Dermis microvascular lymphatic vessel endothelial cell (primary cell): ENCODE measurements at regions not wholly inside any gene's neighbourhood (a gene's known extent, or its start where the extent isn't known, plus 50 kb on each side); places are given as distances from the start of the nearest gene placed in this dataset.
"Not testable (repeated sequence)": the region's sequence is repeated elsewhere in the genome, so short reads cannot be mapped to it uniquely, and the experiment has no call there.

Source experiments
- DNase-seq, 2 donors: peaks; one replicate each; pipeline versions ENCODE4 v3.0.0 to v3.0.0-alpha.2; 2010; ENCODE audit warnings: low read depth in 2 of 2

DNA sequence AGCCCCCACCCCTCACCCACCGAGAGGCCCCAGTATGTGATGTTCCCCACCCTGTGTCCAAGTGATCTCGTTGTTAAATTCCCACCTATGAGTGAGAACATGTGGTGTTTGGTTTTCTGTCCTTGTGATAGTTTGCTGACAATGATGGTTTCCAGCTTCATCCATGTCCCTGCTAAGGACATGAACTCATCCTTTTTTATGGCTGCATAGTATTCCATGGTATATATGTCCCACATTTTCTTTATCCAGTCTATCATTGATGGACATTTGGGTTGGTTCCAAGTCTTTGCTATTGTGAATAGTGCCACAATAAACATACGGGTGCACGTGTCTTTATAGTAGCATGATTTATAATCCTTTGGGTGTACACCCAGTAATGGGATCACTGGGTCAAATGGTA, 79.2 kb downstream of the PXDC1 start:
- not testable (repeated sequence) for DNase-seq

GRCh38 chr6:3671382-3671781, 80.1 kb downstream of the PXDC1 start:
- no peak for DNase-seq

DNA sequence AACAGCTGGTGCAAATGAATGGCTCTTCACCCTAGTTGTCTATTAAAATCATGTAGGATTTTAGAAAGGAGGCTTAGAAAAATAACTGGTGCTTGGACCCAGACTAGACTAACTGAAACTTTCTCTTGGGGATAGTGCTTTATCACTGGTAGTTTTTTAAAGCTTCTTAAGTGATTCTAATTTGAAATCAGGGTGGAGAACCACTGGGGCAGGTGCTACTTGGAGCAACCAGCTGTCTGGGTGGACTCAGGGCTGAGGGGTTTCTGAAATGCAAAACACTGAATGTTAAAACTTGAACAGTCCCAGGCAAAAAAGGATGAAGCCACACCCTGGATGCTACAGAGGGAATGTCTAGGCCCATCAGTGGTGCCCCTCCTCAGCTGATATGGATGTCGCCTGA, 81.2 kb downstream of the PXDC1 start:
- no peak for DNase-seq

DNA sequence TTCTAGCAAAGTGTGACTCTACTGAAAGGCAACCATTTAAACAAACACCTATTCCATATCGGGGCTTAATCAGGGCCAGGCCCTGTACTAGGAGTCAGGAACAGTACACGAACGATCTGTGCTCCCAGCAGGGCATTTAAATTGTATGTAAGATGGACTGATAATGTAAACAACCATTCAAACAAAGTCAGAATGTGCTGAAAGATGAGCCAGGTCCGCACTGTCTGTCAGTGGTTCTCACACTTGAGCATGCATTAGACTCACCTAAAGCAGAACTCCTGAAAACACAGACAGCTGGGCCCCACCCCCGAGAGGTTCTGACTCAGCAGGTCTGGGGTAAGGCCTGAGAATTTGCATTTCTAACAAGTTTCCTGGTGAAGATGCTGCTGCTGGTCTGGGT, 81.6 kb downstream of the PXDC1 start:
- DNase-seq, result no peak

DNA sequence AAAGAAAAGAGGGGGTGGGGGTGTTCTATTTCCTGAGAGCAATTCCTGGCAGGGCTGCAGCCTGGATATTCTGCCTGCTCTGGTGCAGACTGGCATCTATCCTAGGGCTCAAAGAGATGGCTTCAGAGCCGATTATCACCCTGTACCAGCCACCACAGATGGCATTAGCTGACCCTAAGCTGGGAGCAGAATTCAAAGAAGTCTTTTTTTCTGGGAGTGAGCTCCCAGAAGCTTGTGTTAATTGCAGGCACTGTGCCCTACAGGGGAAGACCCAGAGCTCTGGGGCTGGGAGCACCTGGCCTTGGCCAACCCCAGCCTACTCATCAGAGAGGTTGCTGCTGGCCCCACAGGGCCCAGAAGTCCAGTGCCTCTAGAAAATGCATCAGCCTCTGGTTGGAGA, 85.9 kb downstream of the PXDC1 start:
- DNase-seq, result no peak

DNA sequence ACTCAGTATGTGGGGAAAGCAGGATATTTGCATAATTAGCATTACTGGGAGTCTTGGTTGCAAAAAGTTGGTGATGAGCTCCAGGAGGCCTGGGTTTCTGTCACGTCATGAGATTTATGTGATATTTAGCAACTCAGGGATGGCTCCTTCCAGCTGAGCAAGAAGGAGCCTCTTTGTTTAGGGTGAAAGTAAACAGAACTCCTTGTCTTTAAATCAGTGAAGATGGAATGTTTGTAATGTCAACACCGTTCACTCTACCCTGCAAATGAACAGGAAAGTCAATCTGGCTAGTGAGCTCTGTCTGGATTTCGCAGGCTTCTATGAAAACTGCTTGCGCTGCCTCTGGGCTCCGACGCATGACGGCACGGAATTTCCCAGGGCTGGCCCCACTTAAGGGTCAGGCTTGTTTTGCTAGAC, 86.9 kb downstream of the PXDC1 start:
- no peak for DNase-seq

DNA sequence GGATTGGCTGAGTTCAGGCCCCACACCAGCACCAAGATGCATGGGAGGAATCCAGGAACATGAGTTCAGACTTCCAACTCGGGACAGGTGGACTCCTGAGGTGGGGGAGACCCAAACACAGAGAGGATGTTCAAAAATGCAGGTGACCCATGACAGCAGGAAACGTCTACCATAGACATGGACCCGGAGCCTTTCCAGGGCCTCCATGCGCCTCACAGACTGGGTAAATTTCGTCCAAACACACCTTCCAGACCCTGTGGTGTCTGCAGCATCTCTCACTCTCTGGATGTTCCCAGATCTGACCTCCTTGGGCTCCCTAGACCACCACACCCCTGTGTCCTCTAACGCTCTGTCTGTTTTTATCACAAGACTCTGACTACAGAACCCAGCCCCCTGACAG, 87.7 kb downstream of the PXDC1 start:
- DNase-seq, result no peak

- peak; percentile 4 to 52 for DNase-seq
Observed at GRCh38 chr6:3663081-3663480, 88.4 kb downstream of the PXDC1 start.

GRCh38 chr6:3661390-3661789, 90.1 kb downstream of the PXDC1 start:
- no peak for DNase-seq

GRCh38 chr6:3660473-3660872, 91.0 kb downstream of the PXDC1 start:
- no peak for DNase-seq

GRCh38 chr6:3659748-3660147, 91.8 kb downstream of the PXDC1 start:
- DNase-seq, result no peak

GRCh38 chr6:3656076-3656475, 95.4 kb downstream of the PXDC1 start:
- no peak for DNase-seq

DNA sequence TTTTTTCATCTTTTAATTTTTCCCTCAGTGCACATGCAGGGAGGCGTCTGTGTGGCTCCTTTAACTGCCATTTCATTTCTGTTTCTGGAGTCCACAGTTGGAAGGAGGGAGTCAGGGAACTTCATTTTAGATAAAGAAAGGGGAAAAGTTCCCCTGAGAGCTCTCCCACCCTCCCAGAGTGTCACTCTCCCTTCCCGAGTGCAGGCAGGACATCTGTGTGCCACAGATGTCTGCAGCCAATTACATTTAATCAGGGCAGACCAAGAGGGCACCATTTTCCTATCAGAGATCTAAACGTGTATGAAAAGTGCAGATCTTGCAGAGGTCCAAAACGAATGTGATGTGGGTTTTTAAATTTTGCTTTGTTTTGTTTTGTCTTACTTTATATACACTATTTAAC, 96.6 kb downstream of the PXDC1 start:
- DNase-seq, result no peak

GRCh38 chr6:3654436-3654835, 97.1 kb downstream of the PXDC1 start:
- no peak for DNase-seq

DNA sequence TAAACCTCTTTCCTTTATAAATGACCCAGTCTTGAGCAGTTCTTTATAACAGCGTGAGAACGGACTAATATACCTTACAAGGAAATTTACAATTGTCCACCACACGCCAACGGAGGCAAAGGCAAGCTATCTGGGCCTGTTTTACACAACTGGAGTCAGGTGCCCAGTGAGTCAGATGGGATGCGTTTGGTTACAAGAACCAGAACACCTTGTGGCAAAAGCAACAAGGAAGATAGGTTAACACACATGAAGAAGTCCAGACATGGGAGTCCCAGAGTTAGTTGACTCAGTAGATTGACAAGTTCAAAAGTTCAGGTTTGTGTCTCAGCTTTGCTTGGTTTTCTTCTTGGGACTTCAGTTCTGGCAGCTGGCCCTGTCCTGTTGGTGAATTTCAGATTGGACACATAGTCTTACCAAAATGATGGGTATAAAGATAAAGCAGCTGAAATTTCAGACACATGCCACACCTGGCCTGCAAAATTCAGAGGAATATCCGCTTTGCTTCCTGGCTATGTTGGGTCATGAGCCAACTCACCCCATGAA, 97.9 kb downstream of the PXDC1 start:
- DNase-seq, result no peak

- no peak for DNase-seq
Observed at GRCh38 chr6:3651698-3652229, 99.7 kb downstream of the PXDC1 start.

- DNase-seq, result no peak
Observed at GRCh38 chr6:3650959-3651697, 100.4 kb downstream of the PXDC1 start.

- no peak for DNase-seq
Observed at GRCh38 chr6:3650076-3650958, 101.2 kb downstream of the PXDC1 start.

DNA sequence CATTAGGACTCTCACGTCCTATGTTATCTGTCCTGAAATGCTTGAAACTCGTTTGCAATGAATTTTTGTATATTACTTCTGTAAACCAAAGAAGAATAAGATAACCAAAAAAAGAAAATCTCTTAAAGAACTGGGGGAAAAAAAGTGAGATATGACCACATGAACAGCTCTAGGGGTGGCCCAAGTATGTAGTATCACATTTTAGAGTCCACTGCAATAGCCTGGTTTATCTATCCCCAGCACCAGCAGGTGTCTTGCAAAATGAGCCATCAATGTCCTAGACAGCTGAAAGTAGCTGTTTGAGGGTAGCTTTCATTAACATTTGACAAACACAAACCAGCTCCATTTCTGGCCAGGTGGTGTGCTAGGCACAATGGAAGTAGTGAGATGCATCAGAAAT, 102.8 kb downstream of the PXDC1 start:
- no peak for DNase-seq

DNA sequence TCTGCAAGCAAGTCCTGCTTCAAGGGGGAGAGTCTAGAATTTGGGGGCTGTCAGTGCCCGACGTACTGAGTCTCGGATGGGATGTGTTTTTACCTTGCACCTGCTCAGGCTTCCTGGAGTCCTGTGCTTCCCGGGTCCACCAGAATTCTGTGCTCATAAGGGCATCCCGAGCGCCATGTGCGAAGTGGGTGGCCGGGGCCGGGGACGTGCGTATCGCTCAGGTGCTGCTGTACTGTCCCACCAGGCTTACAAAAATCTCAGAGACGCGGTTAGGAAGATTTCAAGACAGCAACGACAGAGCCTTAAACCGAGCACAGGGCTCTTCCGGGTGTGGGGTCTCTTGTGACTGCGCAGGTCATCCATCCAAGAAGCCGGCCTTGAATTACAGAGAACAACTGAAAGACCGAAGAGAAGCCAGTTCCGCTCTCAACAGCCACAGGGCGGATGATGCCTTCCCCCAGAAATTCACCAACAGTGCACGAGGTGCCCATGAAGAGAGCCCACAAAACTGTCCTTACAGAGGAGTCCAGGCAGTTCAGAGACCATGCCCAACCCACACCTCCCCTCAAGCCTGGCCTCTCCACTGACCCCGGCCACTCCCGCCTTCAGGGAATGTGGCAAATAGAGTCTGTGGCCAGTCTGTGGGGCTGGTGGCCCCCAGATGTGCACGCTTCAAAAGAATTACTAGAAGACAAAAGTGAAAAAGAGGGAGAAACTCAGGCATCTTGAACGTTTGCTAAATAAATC, 104.7 kb downstream of the PXDC1 start:
- DNase-seq, result no peak

GRCh38 chr6:3644739-3645012, 106.8 kb downstream of the PXDC1 start:
- DNase-seq, result no peak
